Osteoblast (primary cell): ENCODE measurements at regions not wholly inside any gene's neighbourhood (a gene's known extent, or its start where the extent isn't known, plus 50 kb on each side); places are given as distances from the start of the nearest gene placed in this dataset.

Source experiments
- DNase-seq: peaks from one replicate; pipeline ENCODE4 v3.0.0; 2011; ENCODE audit warnings: low spot score, mixed read lengths; ENCODE audit not compliant: insufficient read length; ENCODE audit errors: missing footprints
- H2AFZ ChIP-seq: 2 replicates; pipeline ENCODE4 v1.6.0; 2011; ENCODE audit warnings: mild to moderate bottlenecking, low read length
- H3K27ac ChIP-seq: 2 replicates; pipeline ENCODE4 v1.5.1; 2011; ENCODE audit warnings: mild to moderate bottlenecking, low read depth, low read length, moderate library complexity
- H3K27me3 ChIP-seq: 2 replicates; pipeline ENCODE4 v1.6.0; 2012; ENCODE audit warnings: mild to moderate bottlenecking, control low read depth, inconsistent platforms, low read length, moderate library complexity; ENCODE audit not compliant: insufficient read depth
- H3K36me3 ChIP-seq: 2 replicates; pipeline ENCODE4 v1.5.1; 2011; ENCODE audit warnings: mild to moderate bottlenecking, low read length, control low read depth, moderate library complexity; ENCODE audit not compliant: insufficient read depth
- H3K4me1 ChIP-seq: 2 replicates; pipeline ENCODE4 v1.5.1; 2011; ENCODE audit warnings: mild to moderate bottlenecking, low read length, control low read depth, moderate library complexity; ENCODE audit not compliant: insufficient read depth
- H3K4me2 ChIP-seq: 2 replicates; pipeline ENCODE4 v1.6.0; 2011; ENCODE audit warnings: mild to moderate bottlenecking, low read length; ENCODE audit not compliant: insufficient read depth
- H3K4me3 ChIP-seq: fragments of 200-600 bp; sonication (generic); 3 replicates; pipeline ENCODE4 v1.5.1; 2012; ENCODE audit warnings: mild to moderate bottlenecking, low read length, inconsistent platforms; ENCODE audit not compliant: insufficient read depth
- H3K79me2 ChIP-seq: 2 replicates; pipeline ENCODE4 v1.6.0; 2012; ENCODE audit warnings: mild to moderate bottlenecking, low read length, control low read depth, inconsistent platforms; ENCODE audit not compliant: insufficient read depth
- H3K9me3 ChIP-seq: 2 replicates; pipeline ENCODE4 v1.5.1; 2011; ENCODE audit warnings: low read depth, low read length, control low read depth
- H4K20me1 ChIP-seq: 2 replicates; pipeline ENCODE4 v1.6.0; 2012; ENCODE audit warnings: mild to moderate bottlenecking, low read length, control low read depth; ENCODE audit not compliant: insufficient read depth
- CTCF ChIP-seq: IDR thresholded peaks from 2 replicates; pipeline ENCODE4 v1.5.1; 2011; ENCODE audit warnings: mild to moderate bottlenecking, low read depth, low read length, moderate library complexity; ENCODE audit errors: extremely low read depth

- DNase-seq, result no peak
- no peaks in the 10 kb centered on the region for H3K4me1 ChIP-seq
- no peak overlapping the region for H3K4me2 ChIP-seq
- H3K36me3 ChIP-seq, result no peaks in the 10 kb centered on the region
- no peaks in the 10 kb centered on the region for H3K27me3 ChIP-seq
- H3K79me2 ChIP-seq, result no peaks in the 10 kb centered on the region
- H2AFZ ChIP-seq, result no peak overlapping the region
- no peak overlapping the region for H3K4me3 ChIP-seq
- H3K27ac ChIP-seq, result no peak overlapping the region
- no peaks in the 10 kb centered on the region for H4K20me1 ChIP-seq
- no peak for TF ChIP-seq CTCF
- no peaks in the 10 kb centered on the region for H3K9me3 ChIP-seq
Observed at GRCh38 chr4:154959756-154960155, 178.7 kb downstream of the RBM46 start.

GRCh38 chr4:154960476-154960875, 179.4 kb downstream of the RBM46 start:
- H2AFZ ChIP-seq, result no peak overlapping the region
- no peak for TF ChIP-seq CTCF

DNA sequence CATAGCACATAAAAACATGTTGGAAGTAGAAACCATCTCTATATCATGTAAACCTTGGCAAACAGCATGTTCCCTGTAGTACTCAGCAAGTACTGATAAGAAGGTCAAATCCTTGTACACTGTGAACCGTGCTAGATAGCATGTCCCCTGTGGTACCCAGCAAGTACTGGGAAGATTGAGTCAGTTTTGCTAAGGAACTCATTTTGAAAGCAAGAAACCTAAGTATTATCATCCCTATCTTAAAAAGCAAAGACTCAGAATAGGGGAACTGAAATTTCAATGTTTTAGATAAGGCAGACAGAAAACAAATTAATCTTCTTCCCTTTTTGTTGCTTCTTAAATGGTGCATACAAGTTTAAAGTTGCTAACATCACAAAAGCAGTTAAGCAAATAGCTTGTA, 180.2 kb downstream of the RBM46 start:
- no peaks in the 10 kb centered on the region for H3K27me3 ChIP-seq
- no peak for DNase-seq
- H3K79me2 ChIP-seq, result no peaks in the 10 kb centered on the region
- no peak overlapping the region for H2AFZ ChIP-seq
- no peak overlapping the region for H3K4me2 ChIP-seq
- H3K36me3 ChIP-seq, result no peaks in the 10 kb centered on the region
- no peak for TF ChIP-seq CTCF
- H4K20me1 ChIP-seq, result no peaks in the 10 kb centered on the region
- H3K27ac ChIP-seq, result no peak overlapping the region
- no peaks in the 10 kb centered on the region for H3K4me1 ChIP-seq
- H3K4me3 ChIP-seq, result no peak overlapping the region
- H3K9me3 ChIP-seq, result no peaks in the 10 kb centered on the region

More at GRCh38 chr4:154960476-154960875, 179.4 kb downstream of the RBM46 start:
- DNase-seq, result no peak
- Histone ChIP-seq H3K27me3 (no peaks in the 10 kb centered on the region), H3K79me2 (no peaks in the 10 kb centered on the region), H3K4me3 (no peak overlapping the region), H3K36me3 (no peaks in the 10 kb centered on the region), H4K20me1 (no peaks in the 10 kb centered on the region), H3K4me1 (no peaks in the 10 kb centered on the region), H3K27ac (no peak overlapping the region), H3K9me3 (no peaks in the 10 kb centered on the region), H3K4me2 (no peak overlapping the region)

DNA sequence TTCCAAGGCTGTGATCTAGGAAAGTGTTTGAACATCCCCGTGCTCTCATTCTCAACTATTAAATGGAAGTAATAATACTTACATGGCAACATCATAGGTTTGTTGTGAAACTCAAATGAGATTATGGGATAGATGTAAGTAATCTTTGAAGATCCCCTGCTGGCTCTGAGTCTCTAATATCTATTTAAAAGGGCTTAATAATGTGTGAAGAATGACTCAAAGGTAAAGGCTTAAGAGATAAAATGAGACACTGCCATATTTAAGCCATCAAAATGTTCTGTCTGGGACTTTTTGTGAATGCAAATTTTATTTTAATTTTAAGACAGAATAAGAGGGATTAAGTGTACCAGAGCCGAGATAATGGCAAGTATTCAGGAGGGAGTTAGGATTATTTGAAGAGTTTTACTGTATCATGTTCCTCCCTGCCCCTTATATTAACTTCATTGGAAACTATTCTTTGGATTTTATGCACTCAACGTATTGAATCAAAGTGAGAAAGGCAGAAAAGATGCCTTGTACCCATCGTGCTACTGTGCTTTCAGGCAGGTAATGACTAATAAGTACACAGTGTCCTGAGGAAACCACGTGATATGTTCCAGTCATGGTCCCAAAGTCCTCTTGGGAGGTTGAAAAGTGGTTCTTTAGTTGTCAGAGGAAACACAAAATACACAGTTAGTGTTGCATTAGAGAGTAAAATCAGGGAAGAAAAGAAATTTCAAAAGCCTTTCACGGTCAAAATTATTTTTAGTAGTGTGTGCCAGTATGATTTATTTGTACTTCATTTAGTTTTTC, 192.4 kb downstream of the RBM46 start:
- no peaks in the 10 kb centered on the region for H3K27me3 ChIP-seq
- H3K79me2 ChIP-seq, result no peaks in the 10 kb centered on the region
- no peak overlapping the region for H3K4me2 ChIP-seq
- no peaks in the 10 kb centered on the region for H3K4me1 ChIP-seq
- TF ChIP-seq CTCF, result no peak
- no peaks in the 10 kb centered on the region for H4K20me1 ChIP-seq
- no peak overlapping the region for H3K4me3 ChIP-seq
- no peak overlapping the region for H3K27ac ChIP-seq
- H3K36me3 ChIP-seq, result no peaks in the 10 kb centered on the region
- no peak for DNase-seq
- no peak overlapping the region for H2AFZ ChIP-seq
- no peaks in the 10 kb centered on the region for H3K9me3 ChIP-seq
